Retinal pigment epithelial cell (primary cell): ENCODE measurements at regions not wholly inside any gene's neighbourhood (a gene's known extent, or its start where the extent isn't known, plus 50 kb on each side); places are given as distances from the start of the nearest gene placed in this dataset.

ENCODE experiments used
- DNase-seq: peaks from one replicate; pipeline ENCODE4 v3.0.0-alpha.2; 2010; ENCODE audit warnings: low read depth
- H3K4me3 ChIP-seq: 2 replicates; pipeline ENCODE4 v1.5.1; 2011; ENCODE audit warnings: mild to moderate bottlenecking, low read length, control low read depth, moderate library complexity
- CTCF ChIP-seq: conservative IDR thresholded peaks from 2 replicates; pipeline ENCODE4 v1.5.1; 2011; ENCODE audit warnings: low read depth, low read length, control low read depth, inconsistent platforms

GRCh38 chr3:72339670-72340030 is 508.6 kb downstream of the SHQ1 start:
- no peak for DNase-seq
- H3K4me3 ChIP-seq = no peak overlapping the region
- no peak for TF ChIP-seq CTCF

GRCh38 chr3:72338942-72339669 is 509.1 kb downstream of the SHQ1 start:
- peak; percentile 91 for DNase-seq
- no peak overlapping the region for H3K4me3 ChIP-seq
- no peak for TF ChIP-seq CTCF

GRCh38 chr3:72338082-72338941 is 509.9 kb downstream of the SHQ1 start:
- no peak overlapping the region for H3K4me3 ChIP-seq
- DNase-seq = no peak
- no peak for TF ChIP-seq CTCF

GRCh38 chr3:72337480-72337855 is 510.8 kb downstream of the SHQ1 start:
- TF ChIP-seq CTCF = no peak
- DNase-seq = no peak
- no peak overlapping the region for H3K4me3 ChIP-seq

GRCh38 chr3:72336821-72337479 is 511.3 kb downstream of the SHQ1 start:
- H3K4me3 ChIP-seq = no peak overlapping the region
- no peak for DNase-seq
- TF ChIP-seq CTCF = no peak

- H3K4me3 ChIP-seq = no peak overlapping the region
- no peak for DNase-seq
- no peak for TF ChIP-seq CTCF
Observed at GRCh38 chr3:72336114-72336651, 512.1 kb downstream of the SHQ1 start.
